ENCODE measurements at regions not wholly inside any gene's neighbourhood (a gene's known extent, or its start where the extent isn't known, plus 50 kb on each side); places are given as distances from the start of the nearest gene placed in this dataset.

DNA sequence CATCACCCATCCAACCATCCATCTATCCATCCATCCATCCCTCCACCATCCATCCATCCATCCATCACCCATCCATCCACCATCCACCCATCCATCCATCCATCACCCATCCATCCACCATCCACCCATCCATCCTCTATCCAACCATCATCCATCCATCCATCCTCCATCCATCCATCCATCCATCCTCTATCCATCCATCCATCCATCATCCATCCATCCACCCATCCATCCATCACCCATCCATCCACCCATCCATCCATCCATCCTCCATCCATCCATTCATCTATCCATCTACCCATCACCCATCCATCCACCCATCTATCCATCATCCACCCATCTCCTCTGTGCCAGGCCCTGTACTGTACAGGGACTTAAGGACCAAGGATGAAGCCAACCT, 62.2 kb upstream of the WNT11 start:
- Histone ChIP-seq H3K9ac (replicated peaks; ENCODE audit: extremely low read depth, insufficient read depth, low read length) (no peak overlapping the region), H4K20me1 (replicated peaks; ENCODE audit: control insufficient read depth, extremely low read depth, insufficient read depth, low read length) (no peaks in the 10 kb centered on the region), H3K27ac (ENCODE audit: insufficient read depth, low read depth, low read length) (no peak overlapping the region), H3K9me3 (replicated peaks; ENCODE audit: control insufficient read depth, insufficient read depth, low read length) (no peaks in the 10 kb centered on the region), H3K9me1 (replicated peaks; ENCODE audit: control insufficient read depth, extremely low read depth, insufficient read depth, low read length) (no peaks in the 10 kb centered on the region), H3K4me3 (replicated peaks in 1 of 3; ENCODE audit: insufficient read depth in 1 of 3, low read depth in 1 of 3, low read length in 3 of 3) (no peak overlapping the region), H3K4me1 (ENCODE audit: control insufficient read depth, extremely low read depth, insufficient read depth, low read length) (no peaks in the 10 kb centered on the region), H3K36me3 (ENCODE audit: control insufficient read depth in 2 of 2, extremely low read depth in 1 of 2, insufficient read depth in 2 of 2, low read length in 2 of 2) (no peaks in the 10 kb centered on the region), H3K27me3 (ENCODE audit: control insufficient read depth in 2 of 2, insufficient read depth in 2 of 2, low read length in 2 of 2) (peaks cover 0 to 4% of the 10 kb centered on the region in 2 experiments), H2AFZ (ENCODE audit: low read depth, low read length) (no peak overlapping the region), H3K79me2 (ENCODE audit: control insufficient read depth, insufficient read depth, low read length) (no peaks in the 10 kb centered on the region), H3K4me2 (ENCODE audit: insufficient read depth, low read length) (no peak overlapping the region)
- FAIRE-seq (no peak), DNase-seq (ENCODE audit: low read depth, low spot score) (no peak)
- TF ChIP-seq JUN (IDR thresholded peaks at IDR 0.05; ENCODE audit: borderline replicate concordance, insufficient read depth, insufficient read length, low read depth): no peak
- TF ChIP-seq, protein P1, sequence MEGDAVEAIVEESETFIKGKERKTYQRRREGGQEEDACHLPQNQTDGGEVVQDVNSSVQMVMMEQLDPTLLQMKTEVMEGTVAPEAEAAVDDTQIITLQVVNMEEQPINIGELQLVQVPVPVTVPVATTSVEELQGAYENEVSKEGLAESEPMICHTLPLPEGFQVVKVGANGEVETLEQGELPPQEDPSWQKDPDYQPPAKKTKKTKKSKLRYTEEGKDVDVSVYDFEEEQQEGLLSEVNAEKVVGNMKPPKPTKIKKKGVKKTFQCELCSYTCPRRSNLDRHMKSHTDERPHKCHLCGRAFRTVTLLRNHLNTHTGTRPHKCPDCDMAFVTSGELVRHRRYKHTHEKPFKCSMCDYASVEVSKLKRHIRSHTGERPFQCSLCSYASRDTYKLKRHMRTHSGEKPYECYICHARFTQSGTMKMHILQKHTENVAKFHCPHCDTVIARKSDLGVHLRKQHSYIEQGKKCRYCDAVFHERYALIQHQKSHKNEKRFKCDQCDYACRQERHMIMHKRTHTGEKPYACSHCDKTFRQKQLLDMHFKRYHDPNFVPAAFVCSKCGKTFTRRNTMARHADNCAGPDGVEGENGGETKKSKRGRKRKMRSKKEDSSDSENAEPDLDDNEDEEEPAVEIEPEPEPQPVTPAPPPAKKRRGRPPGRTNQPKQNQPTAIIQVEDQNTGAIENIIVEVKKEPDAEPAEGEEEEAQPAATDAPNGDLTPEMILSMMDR (IDR thresholded peaks at IDR 0.05; ENCODE audit: extremely low read depth in 1 of 2, insufficient read depth in 1 of 2, low read depth in 1 of 2, low read length in 2 of 2): no peak
- TF ChIP-seq, protein P2, sequence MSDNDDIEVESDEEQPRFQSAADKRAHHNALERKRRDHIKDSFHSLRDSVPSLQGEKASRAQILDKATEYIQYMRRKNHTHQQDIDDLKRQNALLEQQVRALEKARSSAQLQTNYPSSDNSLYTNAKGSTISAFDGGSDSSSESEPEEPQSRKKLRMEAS (IDR thresholded peaks at IDR 0.05; ENCODE audit: insufficient read depth, insufficient read length): no peak
- no peak for TF ChIP-seq POLR2A (IDR thresholded peaks at IDR 0.05; ENCODE audit: low read depth, low read length)
- no peak for TF ChIP-seq GATA2 (IDR thresholded peaks at IDR 0.05; ENCODE audit: insufficient read depth, insufficient read length, low read depth, low read length)
- no peak for TF ChIP-seq MYC (IDR thresholded peaks at IDR 0.05; ENCODE audit: low read depth, low read length)
- no peak for TF ChIP-seq FOS (IDR thresholded peaks at IDR 0.05; ENCODE audit: borderline replicate concordance, insufficient read depth, low read length)
- no peak for TF ChIP-seq EZH2 (IDR thresholded peaks at IDR 0.05; ENCODE audit: borderline replicate concordance, low read depth, low read length, severe bottlenecking)
- no peak for TF ChIP-seq POLR2AphosphoS5 (IDR thresholded peaks at IDR 0.05; ENCODE audit: insufficient read depth, low read depth, low read length)
- BruUV-seq (replicated peaks): no TSS peak
- dilution Hi-C loops (cut with MboI; ENCODE audit: extremely low pct_ligation_motif_present, low sequenced_read_pairs) (no loop called here), intact Hi-C loops (cut with micrococcal nuclease) (no loop called here)
- CTCF ChIA-PET: no interaction called here
- POLR2A ChIA-PET: no interaction called here
